HepG2 (cell line): ENCODE measurements at regions not wholly inside any gene's neighbourhood (a gene's known extent, or its start where the extent isn't known, plus 50 kb on each side); places are given as distances from the start of the nearest gene placed in this dataset.

ENCODE experiments used
- ATAC-seq: fragments of 200-7000 bp; cut with Tn5 transposase; 3 replicates; pipeline ENCODE4 v1.9.1; 2020; ENCODE audit warnings: mild to moderate bottlenecking, moderate library complexity
- BruUV-seq: library from RNA; stranded (reverse); fragments of 400-500 nt; replicated peaks from 2 replicates; lab custom pipeline; 2021; lab: Mats Ljungman, UMichigan
- CTCF ChIA-PET: fragments of 300-600 bp; formaldehyde crosslinking; extraction: SDS; loops from one replicate; lab custom pipeline; 2021; ENCODE audit warnings: low total read pairs, inconsistent platforms, low intra/inter-chr PET ratio; lab: Yijun Ruan, JAX
- POLR2A ChIA-PET: fragments of 350-600 bp; sonication (Branson Sonifier 250); formaldehyde crosslinking; loops from one replicate; lab custom pipeline; 2020; ENCODE audit warnings: antibody characterized with exemption, inconsistent platforms; lab: Yijun Ruan, JAX
- DNase-seq: peaks from one replicate; pipeline ENCODE4 v3.0.0-alpha.2; 2015; ENCODE audit warnings: low spot score
- FAIRE-seq: peaks from 3 replicates; lab custom pipeline; 2011; peaks lifted over from hg19 to GRCh38; lab: Jason Lieb, UNC
- H2AFZ ChIP-seq: one replicate; pipeline ENCODE4 v1.6.1; 2011; ENCODE audit warnings: low read length, inconsistent platforms
- H3K27ac ChIP-seq: fragments of 300-600 bp; 3 replicates; pipeline ENCODE4 v1.8.0; 2011; ENCODE audit warnings: mixed run types, mild to moderate bottlenecking, mixed read lengths, low read length, inconsistent platforms; ENCODE audit not compliant: insufficient read depth; ENCODE audit errors: extremely low read length
- H3K27me3 ChIP-seq, 2 experiments: fragments of 200-600 bp in 1 of 2; 2 replicates in 1 of 2; 3 replicates in 1 of 2; pipeline versions ENCODE4 v1.6.0 to v1.8.0; 2011; ENCODE audit warnings: low read length in 2 of 2, mild to moderate bottlenecking in 2 of 2, moderate library complexity in 2 of 2, inconsistent platforms in 1 of 2; ENCODE audit not compliant: insufficient read depth in 2 of 2, control insufficient read depth in 1 of 2
- H3K36me3 ChIP-seq, 2 experiments: fragments of 200-600 bp in 1 of 2; replicated peaks in 1 of 2; 2 replicates in 1 of 2; 3 replicates in 1 of 2; pipeline versions ENCODE4 v1.5.1 to v1.8.0; 2011; ENCODE audit warnings: low read length in 2 of 2, inconsistent platforms in 1 of 2; ENCODE audit not compliant: insufficient read depth in 2 of 2, control insufficient read depth in 1 of 2
- H3K4me1 ChIP-seq: 2 replicates; pipeline ENCODE4 v1.5.1; 2012; ENCODE audit warnings: low read length, inconsistent platforms; ENCODE audit not compliant: insufficient read depth
- H3K4me2 ChIP-seq: 2 replicates; pipeline ENCODE4 v1.6.0; 2011; ENCODE audit warnings: low read depth, low read length, inconsistent platforms
- H3K4me3 ChIP-seq, 3 experiments: fragments of 200-600 bp in 1 of 3; sonication (generic), shearing (Covaris generic) in 1 of 3; replicated peaks in 1 of 3; 2 replicates each; pipeline ENCODE4 v1.5.1; 2011 to 2016; ENCODE audit warnings: low read length in 3 of 3, inconsistent platforms in 2 of 3, low read depth in 2 of 3, mild to moderate bottlenecking in 2 of 3, control low read depth in 1 of 3, mixed read lengths in 1 of 3; ENCODE audit not compliant: insufficient read depth in 1 of 3
- H3K79me2 ChIP-seq: one replicate; pipeline ENCODE4 v1.6.1; 2011; ENCODE audit warnings: low read length, inconsistent platforms; ENCODE audit not compliant: insufficient read depth
- H3K9ac ChIP-seq: 2 replicates; pipeline ENCODE4 v1.6.0; 2011; ENCODE audit warnings: mild to moderate bottlenecking, low read depth, low read length, inconsistent platforms; ENCODE audit not compliant: insufficient read depth
- H3K9me3 ChIP-seq: 2 replicates; pipeline ENCODE4 v1.5.1; 2012; ENCODE audit warnings: mild to moderate bottlenecking, low read length
- H4K20me1 ChIP-seq: 2 replicates; pipeline ENCODE4 v1.6.0; 2011; ENCODE audit warnings: inconsistent platforms, mild to moderate bottlenecking, low read length, moderate library complexity; ENCODE audit not compliant: insufficient read depth
- FLYWCH1 ChIP-seq: sonication (generic); formaldehyde crosslinking; IDR thresholded peaks from 2 replicates; pipeline ENCODE4 v1.8.1; 2023; ENCODE audit warnings: mild to moderate bottlenecking, missing genetic modification reagents
- JUN ChIP-seq: sonication (generic); formaldehyde crosslinking; IDR thresholded peaks from 2 replicates; pipeline ENCODE4 v1.4.0; 2020; ENCODE audit warnings: mild to moderate bottlenecking, missing genetic modification reagents
- MIER2 ChIP-seq: IDR thresholded peaks from 2 replicates; pipeline ENCODE4 v1.6.1; 2016; ENCODE audit warnings: missing biosample characterization, missing genetic modification reagents
- NCOA2 ChIP-seq: sonication (generic); formaldehyde crosslinking; IDR thresholded peaks from 2 replicates; pipeline ENCODE4 v1.8.0; 2022; ENCODE audit warnings: inconsistent platforms
- RNF2 ChIP-seq: fragments of 450-650 bp; conservative IDR thresholded peaks from 2 replicates; pipeline ENCODE4 v1.6.1; 2016; ENCODE audit warnings: low read depth
- SNAPC2 ChIP-seq: sonication (generic); formaldehyde crosslinking; IDR thresholded peaks from 2 replicates; pipeline ENCODE4 v1.8.1; 2022; ENCODE audit warnings: mild to moderate bottlenecking, missing genetic modification reagents
- ZFP36 ChIP-seq: fragments of 150-350 bp; IDR thresholded peaks from 2 replicates; pipeline ENCODE4 v1.6.1; 2018; ENCODE audit warnings: borderline replicate concordance, low read length, low read depth; ENCODE audit not compliant: partially characterized antibody
- ZNF329 ChIP-seq: sonication (generic); formaldehyde crosslinking; IDR thresholded peaks from 2 replicates; pipeline ENCODE4 v1.9.0; 2021; ENCODE audit warnings: low read depth, mild to moderate bottlenecking, missing genetic modification reagents
- ZNF550 ChIP-seq: sonication (generic); formaldehyde crosslinking; IDR thresholded peaks from 2 replicates; pipeline ENCODE4 v1.4.0; 2020; ENCODE audit warnings: mild to moderate bottlenecking, missing genetic modification reagents, borderline replicate concordance
- ZZZ3 ChIP-seq: sonication (generic); formaldehyde crosslinking; IDR thresholded peaks from 2 replicates; pipeline ENCODE4 v1.4.0; 2020; ENCODE audit warnings: missing genetic modification reagents, mild to moderate bottlenecking, borderline replicate concordance
- WGBS: methylation state at CpG from one replicate; pipeline ENCODE4 v1.1.6; 2017; ENCODE audit warnings: low lambda C conversion rate; 5-methylcytosine and 5-hydroxymethylcytosine counted together
- in situ Hi-C: cut with HindIII; loops from 2 replicates; pipeline ENCODE4 v1.10.0; 2017; ENCODE audit warnings: low pct_unique_long_range_greater_than_20kb; ENCODE audit not compliant: extremely low pct_ligation_motif_present
- intact Hi-C: fragments of 100-400 bp; cut with micrococcal nuclease; formaldehyde crosslinking; loops from one replicate; pipeline ENCODE4 v1.10.0; 2022; ENCODE audit not compliant: unreplicated experiment
- TF ChIP-seq, protein P1 (sequence below): sonication (generic); formaldehyde crosslinking; IDR thresholded peaks from 2 replicates; pipeline ENCODE4; 2020; ENCODE audit warnings: missing genetic modification reagents, mild to moderate bottlenecking, borderline replicate concordance
- TF ChIP-seq, protein P2 (sequence below): sonication (generic); formaldehyde crosslinking; IDR thresholded peaks from 2 replicates; pipeline ENCODE4 v1.4.0; 2020; ENCODE audit warnings: missing genetic modification reagents

DNA sequence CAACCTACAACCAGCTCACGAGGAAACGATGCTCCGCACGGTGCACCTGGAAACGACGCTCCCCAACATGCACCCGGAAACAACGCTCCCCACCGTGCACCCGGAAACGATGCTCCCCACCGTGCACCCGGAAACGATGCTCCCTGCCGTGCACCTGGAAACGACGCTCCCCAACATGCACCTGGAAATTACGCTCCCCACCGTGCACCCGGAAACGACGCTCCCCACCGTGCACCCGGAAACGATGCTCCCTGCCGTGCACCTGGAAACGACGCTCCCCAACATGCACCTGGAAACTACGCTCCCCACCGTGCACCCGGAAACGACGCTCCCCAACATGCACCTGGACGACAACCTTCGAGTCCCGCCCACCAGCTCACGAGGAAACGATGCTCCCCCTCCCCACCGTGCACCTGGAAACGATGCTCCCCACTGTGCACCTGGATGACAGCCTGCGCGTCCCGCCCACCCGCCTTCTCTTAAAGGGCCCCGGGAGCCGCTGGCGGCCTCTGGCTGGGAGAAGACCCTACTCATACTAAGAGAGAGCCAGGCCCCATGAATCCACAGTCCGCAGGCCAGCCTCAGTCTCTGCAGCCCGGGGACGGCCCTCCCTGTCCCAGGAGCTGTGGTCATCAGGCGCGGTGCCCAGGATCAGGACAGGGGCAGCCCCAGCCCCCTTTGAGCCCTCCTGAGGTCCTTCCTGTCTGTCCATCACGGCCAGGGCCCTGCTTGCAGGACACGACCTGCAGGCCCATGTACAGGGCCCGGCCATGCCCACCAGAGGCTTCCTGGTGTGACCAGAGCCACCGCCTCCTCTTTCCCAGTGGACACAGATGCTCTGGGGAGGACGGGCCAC lies 98.3 kb downstream of the PDGFA start:
- Histone ChIP-seq H4K20me1 (no peaks in the 10 kb centered on the region), H3K4me1 (no peaks in the 10 kb centered on the region), H2AFZ (no peak overlapping the region), H3K9me3 (no peaks in the 10 kb centered on the region), H3K4me3 (no peak overlapping the region), H3K4me2 (no peak overlapping the region), H3K36me3 (no peaks in the 10 kb centered on the region), H3K27ac (no peak overlapping the region), H3K9ac (no peak overlapping the region), H3K79me2 (no peaks in the 10 kb centered on the region), H3K27me3 (peaks cover 20 to 69% of the 10 kb centered on the region in 2 experiments; a peak in 4 of 5 replicates)
- in situ Hi-C loops (loop anchor here (5.0 kb wide), 1 partner anchor 89 kb away; no protein-coding TSS in a partner anchor), intact Hi-C loops (loop anchor here (10.0 kb wide), 1 partner anchor 47 kb away; no protein-coding TSS in a partner anchor)
- 61% methylated on average over 40 of the region's 57 CpGs for WGBS
- no peak for DNase-seq
- TF ChIP-seq, protein P1, sequence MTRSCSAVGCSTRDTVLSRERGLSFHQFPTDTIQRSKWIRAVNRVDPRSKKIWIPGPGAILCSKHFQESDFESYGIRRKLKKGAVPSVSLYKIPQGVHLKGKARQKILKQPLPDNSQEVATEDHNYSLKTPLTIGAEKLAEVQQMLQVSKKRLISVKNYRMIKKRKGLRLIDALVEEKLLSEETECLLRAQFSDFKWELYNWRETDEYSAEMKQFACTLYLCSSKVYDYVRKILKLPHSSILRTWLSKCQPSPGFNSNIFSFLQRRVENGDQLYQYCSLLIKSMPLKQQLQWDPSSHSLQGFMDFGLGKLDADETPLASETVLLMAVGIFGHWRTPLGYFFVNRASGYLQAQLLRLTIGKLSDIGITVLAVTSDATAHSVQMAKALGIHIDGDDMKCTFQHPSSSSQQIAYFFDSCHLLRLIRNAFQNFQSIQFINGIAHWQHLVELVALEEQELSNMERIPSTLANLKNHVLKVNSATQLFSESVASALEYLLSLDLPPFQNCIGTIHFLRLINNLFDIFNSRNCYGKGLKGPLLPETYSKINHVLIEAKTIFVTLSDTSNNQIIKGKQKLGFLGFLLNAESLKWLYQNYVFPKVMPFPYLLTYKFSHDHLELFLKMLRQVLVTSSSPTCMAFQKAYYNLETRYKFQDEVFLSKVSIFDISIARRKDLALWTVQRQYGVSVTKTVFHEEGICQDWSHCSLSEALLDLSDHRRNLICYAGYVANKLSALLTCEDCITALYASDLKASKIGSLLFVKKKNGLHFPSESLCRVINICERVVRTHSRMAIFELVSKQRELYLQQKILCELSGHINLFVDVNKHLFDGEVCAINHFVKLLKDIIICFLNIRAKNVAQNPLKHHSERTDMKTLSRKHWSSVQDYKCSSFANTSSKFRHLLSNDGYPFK (CRISPR knock-in tag): no peak
- TF ChIP-seq, protein P2, sequence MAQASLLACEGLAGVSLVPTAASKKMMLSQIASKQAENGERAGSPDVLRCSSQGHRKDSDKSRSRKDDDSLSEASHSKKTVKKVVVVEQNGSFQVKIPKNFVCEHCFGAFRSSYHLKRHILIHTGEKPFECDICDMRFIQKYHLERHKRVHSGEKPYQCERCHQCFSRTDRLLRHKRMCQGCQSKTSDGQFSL: no peak
- TF ChIP-seq ZZZ3: no peak
- no peak for TF ChIP-seq ZNF329 (CRISPR knock-in tag)
- TF ChIP-seq RNF2: no peak
- TF ChIP-seq NCOA2 (CRISPR knock-in tag): no peak
- no peak for TF ChIP-seq ZFP36
- TF ChIP-seq MIER2 (CRISPR knock-in tag): no peak
- TF ChIP-seq FLYWCH1 (CRISPR knock-in tag): no peak
- TF ChIP-seq ZNF550 (CRISPR knock-in tag): no peak
- no peak for TF ChIP-seq SNAPC2 (CRISPR knock-in tag)
- no peak for TF ChIP-seq JUN (CRISPR knock-in tag)
- FAIRE-seq: no peak
- BruUV-seq: no TSS peak
- ATAC-seq: no peak
- ChIA-PET POLR2A (no interaction called here), CTCF (no interaction called here)
